Transverse colon (tissue), 3 donors: ENCODE measurements at regions not wholly inside any gene's neighbourhood (a gene's known extent, or its start where the extent isn't known, plus 50 kb on each side); places are given as distances from the start of the nearest gene placed in this dataset.

Experiments
- POLR2A ChIP-seq: fragments of 450-650 bp; IDR thresholded peaks from one replicate; pipeline ENCODE4 v1.6.1; 2016; ENCODE audit warnings: antibody characterized with exemption, mild to moderate bottlenecking, moderate library complexity
- POLR2AphosphoS5 ChIP-seq, 3 donors: sonication (generic); formaldehyde crosslinking; IDR thresholded peaks; one replicate each; pipeline ENCODE4 v1.6.1; 2016; ENCODE audit warnings: antibody characterized with exemption in 3 of 3

DNA sequence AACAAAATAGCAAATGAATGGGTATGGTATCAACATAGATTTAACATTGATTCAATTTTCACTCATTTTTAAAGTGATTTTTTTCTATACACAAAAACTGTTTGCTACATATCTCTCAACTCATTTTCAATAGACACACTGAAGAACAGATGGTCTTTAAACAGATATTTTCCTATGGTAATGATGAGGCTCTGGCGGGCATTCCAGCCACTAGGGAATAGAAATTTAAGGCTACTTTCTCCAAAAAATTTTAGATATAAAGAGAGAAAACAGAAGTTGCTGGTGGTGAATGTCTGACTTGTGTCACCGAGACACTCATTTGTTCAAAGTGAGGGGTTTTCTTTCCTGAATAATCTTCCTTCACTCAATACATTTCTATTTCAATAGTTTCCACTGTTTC lies 693.0 kb downstream of the ETS1 start:
- TF ChIP-seq POLR2AphosphoS5 (IDR thresholded peaks at IDR 0.05) (no peak), POLR2A (no peak)
